NCI-H1436 (cell line): ENCODE measurements at regions not wholly inside any gene's neighbourhood (a gene's known extent, or its start where the extent isn't known, plus 50 kb on each side); places are given as distances from the start of the nearest gene placed in this dataset.
A peak's percentile ranks its signal among the peaks of the same experiment; 100 is the strongest.

Experiments used
- DNase-seq: peaks from one replicate; lab custom pipeline; 2025; lab: John Stamatoyannopoulos, UW

GRCh38 chr4:54988655-54989054, 136.7 kb downstream of the KDR start:
- DNase-seq: no peak

GRCh38 chr4:54986095-54986846, 139.1 kb downstream of the KDR start:
- DNase-seq: no peak

- no peak for DNase-seq
Observed at GRCh38 chr4:54976682-54977081, 148.7 kb downstream of the KDR start.

DNA sequence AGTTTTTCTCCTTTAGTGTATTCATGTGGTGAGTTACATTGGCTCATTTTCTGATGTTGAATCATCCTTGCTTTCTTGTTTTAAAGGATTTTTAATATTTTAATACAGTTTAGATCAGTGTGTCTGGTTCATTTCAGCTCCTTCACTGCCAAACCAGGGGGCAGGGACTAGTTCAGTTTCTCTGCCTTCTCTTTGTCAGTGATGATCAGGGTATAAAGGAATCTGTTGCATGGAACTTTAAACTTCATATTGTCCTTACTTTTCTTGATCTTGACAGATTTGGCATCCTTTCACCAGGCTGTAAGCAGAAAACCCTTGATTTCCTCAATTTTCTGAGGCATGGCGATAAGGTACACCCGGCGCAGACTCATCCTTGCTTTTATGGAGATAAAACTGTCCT, 149.4 kb downstream of the KDR start:
- no peak for DNase-seq

- DNase-seq: no peak
Observed at GRCh38 chr4:54973784-54974183, 151.6 kb downstream of the KDR start.

- no peak for DNase-seq
Observed at GRCh38 chr4:54971474-54971950, 153.9 kb downstream of the KDR start.

GRCh38 chr4:54967289-54967688, 158.1 kb downstream of the KDR start:
- no peak for DNase-seq

DNA sequence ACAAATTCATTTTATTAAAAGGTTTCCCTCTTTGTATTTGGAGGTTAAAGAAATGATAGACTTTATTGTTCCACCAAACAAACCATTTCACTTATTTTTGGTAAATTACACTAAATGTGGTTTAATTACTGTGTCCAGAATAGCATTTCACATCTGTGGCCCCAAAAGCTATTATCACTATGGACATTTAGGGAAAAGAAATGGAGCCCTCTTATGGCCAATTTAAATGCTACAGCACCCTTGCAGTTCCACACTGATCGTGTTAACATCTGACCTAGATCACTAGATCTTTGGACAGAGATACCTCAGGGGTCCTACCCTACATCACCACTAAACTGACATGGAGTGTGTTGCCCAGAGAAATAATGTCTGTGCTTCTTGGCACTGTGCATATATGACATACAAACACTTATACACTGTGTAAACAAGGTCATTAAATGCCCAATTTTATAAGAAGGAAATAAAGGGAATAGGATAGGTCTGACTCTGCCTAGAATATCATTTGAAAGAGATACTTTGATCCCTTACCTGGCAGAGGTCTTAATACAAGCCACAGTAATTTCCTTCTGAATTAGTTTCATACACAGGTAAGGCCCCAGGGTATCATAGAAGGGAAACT, 163.9 kb downstream of the KDR start:
- peak; percentile 17 for DNase-seq

DNA sequence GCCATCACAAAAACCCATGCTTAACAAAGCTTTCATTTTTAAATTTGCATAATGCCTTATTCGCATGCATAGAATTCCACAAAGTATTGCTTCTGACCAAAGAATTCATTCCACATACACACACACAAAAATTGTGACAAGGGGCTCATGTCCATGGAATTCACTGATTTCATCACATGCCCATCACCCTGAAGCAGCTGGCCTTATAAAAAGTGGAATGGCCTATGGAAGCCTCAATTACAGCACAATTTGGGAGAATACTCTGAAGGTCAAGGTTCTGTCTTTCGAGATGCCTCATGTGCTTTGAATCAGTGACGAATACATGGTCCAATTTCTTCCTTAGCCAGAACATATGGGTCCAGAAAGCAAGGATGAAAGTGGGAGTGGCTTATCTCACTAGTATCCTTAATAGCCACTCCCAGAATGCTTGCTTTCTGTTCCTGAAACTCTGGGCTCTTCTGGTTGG, 165.7 kb downstream of the KDR start:
- DNase-seq: no peak

GRCh38 chr4:54959131-54959530, 166.3 kb downstream of the KDR start:
- no peak for DNase-seq

- DNase-seq: no peak
Observed at GRCh38 chr4:54958236-54958635, 167.2 kb downstream of the KDR start.

DNA sequence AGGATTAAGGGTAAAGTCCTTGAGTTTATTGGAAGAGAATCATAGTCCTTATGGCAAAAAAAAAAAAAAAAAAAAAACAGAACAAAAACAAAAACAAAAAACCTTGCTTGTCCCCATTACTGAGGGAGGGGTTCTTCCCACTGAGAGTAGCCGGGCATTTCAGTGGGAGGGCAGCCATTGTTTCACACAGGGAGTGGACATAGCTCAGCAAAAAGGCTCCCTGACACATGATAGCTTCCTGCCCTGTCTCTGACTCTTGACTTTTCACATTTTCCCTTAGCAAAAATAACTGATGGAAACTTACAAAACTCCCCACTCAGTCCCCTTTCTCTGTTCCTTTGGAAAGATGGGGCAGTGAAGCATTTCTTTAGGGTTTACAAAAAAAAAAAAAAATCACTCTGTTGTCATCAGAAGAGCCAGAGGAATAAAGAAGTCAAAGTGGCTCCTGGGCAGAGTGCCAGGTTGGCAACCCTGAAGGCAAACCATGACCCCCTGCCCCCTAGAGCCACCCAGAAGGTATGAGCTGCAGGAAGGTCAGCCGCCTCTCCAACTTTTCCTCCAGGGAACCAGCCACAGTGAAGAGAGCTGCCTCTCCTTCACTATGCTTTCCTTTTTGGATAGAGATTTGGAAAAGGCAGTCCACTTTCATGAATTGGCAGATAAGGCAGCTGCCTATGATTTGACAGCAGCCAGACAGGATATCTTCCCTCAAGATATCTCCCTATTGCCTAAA, 170.6 kb downstream of the KDR start:
- DNase-seq: no peak

GRCh38 chr4:54946741-54947140, 178.7 kb downstream of the KDR start:
- no peak for DNase-seq

DNA sequence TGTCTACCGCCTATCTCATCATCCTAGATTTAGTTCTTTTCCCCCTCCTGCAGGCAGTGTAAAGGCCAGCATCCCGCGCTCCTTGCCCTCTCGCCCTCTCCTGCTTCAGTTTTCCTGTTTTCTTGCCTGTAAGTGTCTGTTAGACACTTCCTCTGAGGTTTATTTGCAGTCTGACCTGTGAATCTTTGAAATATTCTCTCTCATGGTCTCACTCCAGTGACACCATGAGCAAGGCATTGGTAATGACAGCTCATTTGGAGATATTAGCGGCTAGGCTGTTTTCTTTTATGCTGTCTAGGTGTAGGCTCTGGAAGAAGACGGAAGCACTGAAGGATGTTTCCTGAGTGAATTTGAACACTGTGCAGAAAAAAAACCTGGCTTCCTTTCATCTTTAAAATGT, 179.6 kb downstream of the KDR start:
- DNase-seq: no peak

DNA sequence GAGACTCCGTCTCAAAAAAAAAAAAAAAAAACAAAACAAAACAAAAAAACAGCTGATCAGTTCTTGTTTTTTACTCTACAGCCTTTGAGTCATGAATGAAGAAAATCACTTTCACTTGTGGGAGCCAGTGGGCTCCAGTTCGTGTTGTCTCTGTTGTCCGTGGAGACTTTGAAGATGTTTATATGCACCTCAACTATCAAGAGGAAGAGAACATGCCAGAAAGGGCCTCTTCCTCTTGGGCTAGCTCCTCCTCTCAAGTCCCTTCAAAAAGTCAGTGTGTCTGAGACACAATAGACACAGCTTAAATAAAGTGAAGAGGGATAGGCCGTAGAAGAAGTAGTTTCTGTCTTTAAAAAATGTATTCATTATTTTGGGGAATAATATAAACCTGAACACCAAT, 182.7 kb downstream of the KDR start:
- DNase-seq: no peak

DNA sequence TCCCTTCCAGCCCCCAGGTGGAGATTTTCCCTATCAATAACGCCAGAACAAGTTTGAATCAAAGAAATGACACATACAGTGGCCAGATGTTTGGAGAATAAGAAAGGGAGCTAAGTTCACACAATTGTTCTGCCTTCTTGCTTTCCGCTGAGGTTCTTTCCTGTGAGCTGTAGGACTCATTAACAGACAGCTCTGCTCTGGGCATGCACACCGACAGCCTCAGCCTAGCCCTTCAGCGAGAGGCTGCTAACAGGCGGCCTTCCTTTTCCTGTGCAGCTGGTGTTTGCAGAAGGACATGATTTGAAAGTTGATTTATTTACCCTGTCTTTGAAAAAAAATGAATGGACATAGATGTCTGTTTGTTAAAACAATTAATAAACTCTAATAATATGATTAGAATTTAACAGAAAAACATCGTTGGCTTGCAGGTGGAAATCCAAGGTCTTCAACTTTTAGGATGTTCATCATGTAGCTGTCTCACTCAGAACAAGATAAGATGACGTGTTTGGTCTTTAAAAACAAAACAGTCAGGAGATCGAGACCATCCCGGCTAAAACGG, 183.3 kb downstream of the KDR start:
- peak; percentile 21 for DNase-seq

DNA sequence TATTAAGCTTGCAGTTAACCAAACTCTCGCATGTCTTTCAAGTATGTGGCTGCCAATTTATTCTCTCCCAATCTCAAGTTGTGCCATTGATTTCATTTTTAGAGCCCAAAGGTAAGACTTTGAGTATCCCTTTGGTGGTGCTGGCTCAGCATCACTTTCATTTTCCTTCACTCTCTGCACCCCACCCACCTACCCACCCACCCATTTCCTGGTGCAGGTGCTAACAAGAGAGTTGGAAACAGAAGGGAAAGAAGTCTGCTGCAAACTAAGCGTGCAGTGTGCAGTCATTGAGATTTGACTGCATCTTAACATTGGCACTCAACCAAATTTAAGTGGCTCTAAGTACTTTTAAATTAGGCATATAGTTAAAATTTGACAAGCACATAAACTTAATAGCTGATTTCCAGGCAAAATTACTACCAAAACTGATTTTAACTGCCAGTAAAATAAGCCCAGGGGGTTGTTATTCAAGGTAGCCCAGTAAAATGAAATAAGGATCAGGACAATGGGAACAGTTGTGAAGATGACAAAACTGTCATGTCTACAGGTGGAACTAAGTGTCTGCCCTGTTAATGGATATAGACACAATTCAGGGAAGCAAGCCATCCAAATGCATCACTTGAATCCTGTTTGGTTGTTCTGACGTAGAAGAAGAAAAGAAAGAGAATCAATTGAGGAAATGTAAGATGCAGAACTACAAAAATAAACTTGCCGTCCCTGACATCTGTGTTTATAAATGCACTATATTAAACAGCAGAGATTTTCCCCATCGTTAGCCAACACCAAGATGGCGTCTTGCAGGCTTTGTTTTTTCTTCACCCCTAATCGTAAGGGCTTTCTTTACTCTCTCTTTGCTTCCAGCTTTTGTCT, 184.2 kb downstream of the KDR start:
- DNase-seq: peak; percentile 75

DNA sequence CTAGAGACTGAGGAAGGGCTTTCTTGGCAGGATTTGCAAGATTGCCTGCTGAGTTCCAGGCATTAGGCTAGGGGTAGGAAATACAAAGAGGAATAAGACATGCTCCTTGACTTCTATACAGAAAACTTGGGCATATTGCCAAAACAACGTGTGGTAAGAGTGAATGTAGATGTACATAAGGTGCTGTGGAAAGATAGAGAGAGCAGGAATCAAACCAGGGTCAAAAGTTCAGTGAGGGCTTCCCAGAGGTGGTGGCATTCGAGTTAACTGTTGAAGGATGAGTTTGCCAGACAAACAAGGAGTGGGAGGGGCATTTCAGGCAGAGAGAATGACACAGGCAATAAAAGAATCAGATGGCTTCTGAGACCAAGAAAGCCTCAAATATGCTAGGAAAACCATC, 187.9 kb downstream of the KDR start:
- DNase-seq: no peak

- DNase-seq: no peak
Observed at GRCh38 chr4:54933579-54933978, 191.8 kb downstream of the KDR start.

DNA sequence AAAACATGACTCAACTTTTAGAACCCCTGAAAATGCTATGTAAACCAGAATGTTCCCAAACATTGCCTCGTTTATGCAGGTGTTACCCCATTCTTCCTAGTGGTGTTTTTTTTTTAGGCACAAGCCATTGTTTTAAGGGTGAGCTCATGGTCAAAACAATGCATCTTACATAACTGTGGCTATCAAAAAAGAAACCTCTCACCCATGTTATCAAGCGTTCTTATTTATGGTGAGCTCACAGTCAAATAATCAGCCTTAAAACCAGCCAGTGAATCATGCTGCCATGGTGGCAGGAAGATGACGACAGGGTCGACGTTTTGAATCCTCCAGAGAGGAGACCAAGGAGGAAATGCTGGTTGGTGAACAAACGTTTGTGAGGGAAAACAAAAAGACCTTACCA, 195.2 kb downstream of the KDR start:
- no peak for DNase-seq

- DNase-seq: no peak
Observed at GRCh38 chr4:54929459-54929858, 195.9 kb downstream of the KDR start.

- DNase-seq: no peak
Observed at GRCh38 chr4:54924891-54925290, 200.5 kb downstream of the KDR start.
